ENCODE measurements at regions not wholly inside any gene's neighbourhood (a gene's known extent, or its start where the extent isn't known, plus 50 kb on each side); places are given as distances from the start of the nearest gene placed in this dataset.

DNA sequence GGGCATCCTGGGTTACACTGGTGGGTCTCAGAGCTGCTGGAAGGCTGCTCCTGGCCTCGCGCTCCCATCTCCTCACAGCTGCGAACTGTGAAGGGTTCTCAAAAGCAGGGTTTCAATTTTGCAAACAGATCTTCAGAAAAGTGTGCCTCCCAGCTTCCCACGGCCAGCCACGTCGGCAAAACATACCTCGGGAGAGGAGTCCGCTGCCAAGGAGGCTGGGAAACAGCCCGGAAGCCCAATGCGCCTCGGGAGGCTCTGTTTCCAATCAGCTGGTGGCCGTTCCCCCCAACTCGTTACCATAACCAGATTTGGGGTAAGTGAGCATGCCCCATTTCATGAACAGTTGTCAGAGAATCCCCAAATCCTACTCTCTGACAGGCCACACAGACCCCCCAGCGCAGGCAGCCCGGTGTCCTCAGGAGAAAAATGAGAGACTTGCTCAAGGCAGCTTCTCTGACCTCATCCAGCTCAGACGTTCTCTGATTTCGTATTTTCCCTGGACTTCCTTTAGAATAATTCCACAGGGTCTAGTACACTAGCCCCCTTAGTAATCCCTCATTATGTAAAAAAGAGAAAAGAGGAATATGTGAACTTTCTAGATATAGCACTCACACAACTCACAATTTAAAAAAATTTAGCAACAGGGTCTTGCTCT lies 98.4 kb downstream of the SNX5 start:
- ChIA-PET POLR2A (ENCODE audit: partially characterized antibody) (interaction anchor here (1.0 kb wide), 1 partner anchor 25 kb away, joined by 3 read pairs; no protein-coding TSS in a partner anchor), CTCF (ENCODE audit: partially characterized antibody) (interaction anchor here (0.8 to 2.2 kb wide), 6 partner anchors 11 to 220 kb away, joined by 3 to 9 read pairs (median 4); no protein-coding TSS in a partner anchor)
- Histone ChIP-seq H3K9ac (replicated peaks in 1 of 4; ENCODE audit: extremely low read depth in 1 of 4, low read depth in 3 of 4, low read length in 3 of 4) (no peak overlapping the region), H2BK20ac (ENCODE audit: low read length) (peak overlapping the region; percentile 100; the same call in 1 of the 2 replicates), H3K36me3 (ENCODE audit: control insufficient read depth in 2 of 4, insufficient read depth in 4 of 4, low read length in 3 of 4) (no peaks in the 10 kb centered on the region), H3K79me1 (ENCODE audit: low read depth, low read length) (no peaks in the 10 kb centered on the region), H2BK12ac (ENCODE audit: low read depth, low read length) (peak overlapping the region; percentile 88), H3K4me2 (ENCODE audit: insufficient read depth in 1 of 2, low read depth in 2 of 2, low read length in 2 of 2) (0 out of 4 replicates have a peak overlapping the region, but pooled peaks of 1 of the 2 experiments have one; percentile 0), H3K9me3 (ENCODE audit: insufficient read depth in 2 of 2, low read depth in 1 of 2, low read length in 1 of 2) (no peaks in the 10 kb centered on the region), H3K79me2 (ENCODE audit: control insufficient read depth in 1 of 2, insufficient read depth in 2 of 2, low read length in 2 of 2) (no peaks in the 10 kb centered on the region), H3K23me2 (ENCODE audit: low read depth, low read length) (no peaks in the 10 kb centered on the region), H4K5ac (ENCODE audit: insufficient read length, low read depth, low read length) (peak overlapping the region; percentile 1), H2AFZ (ENCODE audit: low read length) (no peak overlapping the region), H3K14ac (ENCODE audit: insufficient read length) (no peak overlapping the region), H3K27ac (ENCODE audit: low read depth, low read length) (no peak overlapping the region), H2BK120ac (replicated peaks; ENCODE audit: low read depth, low read length) (peak overlapping the region; percentile 83), H2BK5ac (ENCODE audit: low read depth, low read length) (peak overlapping the region; percentile 87; the same call in 1 of the 2 replicates), H3K23ac (ENCODE audit: insufficient read length) (no peak overlapping the region), H4K8ac (ENCODE audit: extremely low read depth, insufficient read depth, low read length) (no peak overlapping the region; the same call in 1 of the 2 replicates), H3K18ac (ENCODE audit: extremely low read depth, low read length) (peak overlapping the region; percentile 89; the same call in 1 of the 2 replicates), H3K4me3 (ENCODE audit: extremely low read depth in 1 of 4, insufficient read depth in 2 of 4, low read depth in 3 of 4, low read length in 4 of 4) (no peak overlapping the region), H2AK5ac (ENCODE audit: low read depth, low read length) (peak overlapping the region; percentile 67; the same call in 1 of the 2 replicates), H3K4me1 (replicated peaks in 1 of 4; ENCODE audit: control insufficient read depth in 3 of 4, insufficient read depth in 4 of 4, low read length in 3 of 4) (peaks cover 14 to 42% (median 26%) of the 10 kb centered on the region in 4 experiments), H3K4ac (replicated peaks; ENCODE audit: insufficient read length, low read depth, low read length) (peak overlapping the region; percentile 48), H4K91ac (replicated peaks; ENCODE audit: insufficient read length, low read length) (peak overlapping the region; percentile 49), H3K56ac (replicated peaks; ENCODE audit: insufficient read length, low read depth, low read length) (no peak overlapping the region), H4K20me1 (replicated peaks in 1 of 2; ENCODE audit: control insufficient read depth in 1 of 2, insufficient read depth in 2 of 2, low read length in 2 of 2) (no peaks in the 10 kb centered on the region), H2BK15ac (ENCODE audit: low read length) (no peak overlapping the region), H3K27me3 (replicated peaks in 1 of 4; ENCODE audit: control insufficient read depth in 3 of 4, extremely low read depth in 1 of 4, insufficient read depth in 3 of 4, low read length in 3 of 4) (no peaks in the 10 kb centered on the region)
- DNase-seq (ENCODE audit: low read depth in 1 of 2, low spot score in 2 of 2) (no peak), FAIRE-seq (no peak)
- 79% methylated on average over 16 of the region's 17 CpGs; no CpG with 5 or more reads in 1 of the 2 experiments for WGBS, 2 experiments (ENCODE audit: extremely low coverage in 1 of 2, insufficient coverage in 1 of 2, insufficient read length in 1 of 2, insufficient replicate concordance in 2 of 2, low coverage in 1 of 2, low lambda C conversion rate in 2 of 2, missing lambda C conversion rate in 1 of 2)
- TF ChIP-seq KDM1A (IDR thresholded peaks at IDR 0.05; ENCODE audit: borderline replicate concordance, low read length) (no peak), RAD21 (IDR thresholded peaks at IDR 0.05 in 1 of 2, conservative IDR thresholded peaks at IDR 0.05 in 1 of 2; ENCODE audit: low read depth in 2 of 2, low read length in 2 of 2) (no peak), PHF8 (conservative IDR thresholded peaks at IDR 0.05; ENCODE audit: low read depth, low read length) (no peak), KDM5A (IDR thresholded peaks at IDR 0.05; ENCODE audit: low read length) (no peak), CBX5 (IDR thresholded peaks at IDR 0.05; ENCODE audit: low read depth, low read length) (no peak), SIN3A (conservative IDR thresholded peaks at IDR 0.05 in 1 of 2, IDR thresholded peaks at IDR 0.05 in 1 of 2; ENCODE audit: low read depth in 1 of 2, low read length in 2 of 2) (no peak), SAP30 (IDR thresholded peaks at IDR 0.05; ENCODE audit: insufficient read depth, insufficient replicate concordance, low read length) (no peak), CEBPB (IDR thresholded peaks at IDR 0.05; ENCODE audit: low read depth, low read length) (no peak), SP2 (IDR thresholded peaks at IDR 0.05; ENCODE audit: low read length) (no peak), RNF2 (IDR thresholded peaks at IDR 0.05; ENCODE audit: borderline replicate concordance, low read depth, low read length, missing control alignments, poor library complexity, severe bottlenecking) (no peak)
- TF ChIP-seq, protein P1, sequence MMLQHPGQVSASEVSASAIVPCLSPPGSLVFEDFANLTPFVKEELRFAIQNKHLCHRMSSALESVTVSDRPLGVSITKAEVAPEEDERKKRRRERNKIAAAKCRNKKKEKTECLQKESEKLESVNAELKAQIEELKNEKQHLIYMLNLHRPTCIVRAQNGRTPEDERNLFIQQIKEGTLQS (IDR thresholded peaks at IDR 0.05; ENCODE audit: insufficient read depth, low read depth, low read length), result no peak

Measured in H1 (cell line).